HG03135 (cell line): ENCODE measurements at regions not wholly inside any gene's neighbourhood (a gene's known extent, or its start where the extent isn't known, plus 50 kb on each side); places are given as distances from the start of the nearest gene placed in this dataset.
"Not testable (repeated sequence)": the region's sequence is repeated elsewhere in the genome, so short reads cannot be mapped to it uniquely, and the experiment has no call there.

Experiments used
- ATAC-seq: cut with Tn5 transposase; IDR thresholded peaks from one replicate; pipeline ENCODE4 v1.9.1; 2021; ENCODE audit warnings: mild to moderate bottlenecking, moderate library complexity; ENCODE audit not compliant: unreplicated experiment

DNA sequence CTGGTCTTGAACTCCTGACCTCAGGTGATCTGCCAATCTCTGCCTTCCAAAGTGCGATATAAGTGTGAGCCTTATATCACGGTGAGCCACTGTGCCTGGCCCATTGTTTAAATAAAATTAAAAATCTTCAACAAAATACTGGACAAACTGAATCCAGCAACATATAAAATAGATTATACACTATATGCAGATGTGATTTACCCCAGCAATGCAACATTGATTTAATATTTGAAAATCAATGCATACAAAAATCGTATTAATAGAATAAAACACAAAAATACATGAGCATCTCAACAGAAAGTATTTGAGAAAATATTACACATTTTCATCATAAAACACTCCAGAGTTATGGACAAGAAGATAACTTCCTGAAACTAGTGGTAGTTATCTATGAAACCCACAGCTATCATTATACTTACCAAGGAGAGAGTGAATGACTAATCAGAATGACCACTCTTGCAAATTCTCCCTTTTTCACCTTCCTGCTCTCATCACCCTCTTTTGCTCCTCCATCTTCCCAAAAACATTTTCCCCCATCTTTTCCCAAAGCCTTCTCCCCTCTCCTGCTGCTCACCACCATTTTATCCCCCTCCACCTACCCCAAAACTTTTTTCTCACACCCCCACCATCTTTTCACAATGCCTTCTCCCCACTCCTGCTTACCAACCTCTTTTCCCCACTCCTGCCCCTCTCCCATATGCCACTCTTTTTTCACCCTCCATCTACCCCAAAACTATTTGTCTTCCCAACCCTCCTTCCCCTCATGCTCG, 122.1 kb upstream of the VPREB1 start:
- no peak for ATAC-seq

DNA sequence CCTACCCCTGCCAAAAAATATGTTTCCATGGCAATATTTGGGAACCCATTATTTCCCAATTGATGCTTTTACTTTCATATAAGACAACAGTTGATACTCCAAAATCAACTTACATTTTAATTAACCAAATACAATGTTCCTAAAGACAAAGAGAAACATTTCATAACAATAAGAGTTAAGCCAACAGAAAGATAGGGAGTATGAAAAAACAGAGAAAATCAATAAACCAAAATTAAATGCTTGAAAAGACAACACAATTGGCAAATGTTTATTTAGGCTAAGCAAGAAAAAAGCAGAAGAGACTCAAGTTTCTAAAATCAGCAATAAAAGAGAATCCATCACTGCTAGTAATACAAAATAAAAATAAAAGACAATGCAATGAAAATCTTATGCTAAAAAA, 123.1 kb upstream of the VPREB1 start:
- no peak for ATAC-seq

- ATAC-seq: no peak
Measured at GRCh38 chr22:22120160-22120559, 124.4 kb upstream of the VPREB1 start.

DNA sequence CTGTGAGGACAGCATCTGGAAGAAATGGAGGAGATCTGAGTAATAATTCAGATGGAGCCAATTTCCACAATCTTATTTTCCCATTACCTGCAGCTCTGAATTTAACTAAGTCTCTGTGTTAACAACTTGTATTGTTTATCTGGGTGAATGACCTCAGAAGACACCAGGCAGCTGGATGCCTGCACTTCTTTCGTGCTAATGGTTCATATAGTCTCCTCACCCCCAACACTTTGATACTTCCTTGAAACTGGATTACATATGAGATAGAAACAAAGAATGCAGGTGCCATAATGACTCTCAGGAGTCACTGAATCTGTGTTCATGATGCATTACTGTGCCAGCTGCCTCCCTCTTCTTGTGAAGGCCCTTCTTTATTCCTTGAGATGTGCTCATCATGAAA, 125.6 kb upstream of the VPREB1 start:
- no peak for ATAC-seq

- ATAC-seq: not testable (repeated sequence)
Measured at GRCh38 chr22:22117864-22118544, 126.6 kb upstream of the VPREB1 start.

DNA sequence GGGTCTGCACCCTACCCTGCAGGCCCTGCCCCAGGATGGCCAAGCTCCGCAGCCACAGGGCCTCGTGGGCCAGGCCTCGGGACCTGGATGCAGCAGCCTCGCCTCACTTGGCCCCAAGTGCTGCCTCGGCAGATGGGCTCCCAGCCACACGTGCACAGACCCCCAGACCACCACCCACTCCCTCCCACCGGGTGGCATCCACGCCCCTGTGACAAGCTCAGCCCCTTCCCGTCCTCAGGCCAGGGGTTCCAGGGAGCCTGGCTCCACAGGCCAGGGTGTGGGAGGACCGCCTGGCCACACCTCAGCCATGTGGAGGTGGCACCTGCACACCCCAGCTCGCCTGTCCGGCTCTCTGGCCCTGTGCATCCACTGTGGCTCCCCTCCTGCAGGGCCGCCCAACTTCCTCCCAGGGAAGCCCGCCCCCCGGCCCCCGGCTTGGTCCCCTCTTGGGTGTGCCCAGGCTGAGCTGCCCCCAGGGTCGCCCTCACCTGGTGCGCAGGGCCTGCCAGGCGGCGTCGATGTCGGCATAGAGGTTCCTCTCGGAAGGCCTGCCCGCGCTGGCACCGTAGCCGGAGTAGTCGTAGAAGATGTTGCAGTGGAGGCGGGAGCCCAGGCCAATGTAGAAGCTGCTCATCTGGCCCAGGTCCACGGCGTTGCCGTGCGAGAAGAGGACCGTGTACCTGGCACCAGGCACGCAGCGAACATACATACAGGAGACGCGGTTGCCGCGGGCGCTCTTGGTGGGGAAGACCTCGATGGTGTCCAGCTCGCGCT, 127.4 kb upstream of the VPREB1 start:
- not testable (repeated sequence) for ATAC-seq

DNA sequence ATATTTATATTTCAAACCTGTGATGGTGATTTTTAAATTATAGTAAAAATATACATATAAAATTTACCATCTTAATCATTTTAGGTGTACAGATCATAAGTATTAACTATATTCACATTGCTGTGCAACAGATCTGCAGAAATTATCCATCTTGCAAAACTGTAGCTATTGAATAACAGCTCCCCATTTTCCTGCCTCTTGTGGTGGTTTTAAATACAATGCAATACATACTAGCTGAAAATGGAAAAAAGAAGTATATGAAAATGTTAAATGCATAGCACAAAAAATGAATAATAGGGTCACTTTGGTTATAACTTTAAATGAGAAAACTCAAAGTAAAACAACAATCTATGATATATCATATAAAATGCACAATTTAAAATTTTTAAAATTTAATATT, 130.9 kb upstream of the VPREB1 start:
- no peak for ATAC-seq

GRCh38 chr22:22112533-22113294, 130.1 kb upstream of the TOP3B start:
- no peak for ATAC-seq

DNA sequence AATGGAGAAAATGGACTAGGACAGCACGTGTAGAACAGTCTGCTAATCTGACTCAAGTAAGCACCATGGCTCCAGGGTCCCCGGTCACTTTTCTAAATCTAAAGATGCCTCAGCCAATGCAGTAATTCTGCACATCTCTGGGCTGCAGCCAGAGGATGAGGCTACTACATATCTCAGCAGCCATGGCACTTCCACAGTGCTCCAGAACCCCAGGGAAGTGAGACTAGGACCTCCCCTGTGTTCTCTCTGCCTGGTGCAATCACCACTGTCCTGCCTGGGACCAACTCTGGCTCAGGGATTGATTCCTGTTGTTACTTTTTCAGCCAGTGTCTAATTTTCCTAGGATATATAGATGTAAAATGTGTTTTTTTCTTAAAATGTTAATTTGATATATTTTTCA, 129.4 kb upstream of the TOP3B start:
- ATAC-seq: no peak

DNA sequence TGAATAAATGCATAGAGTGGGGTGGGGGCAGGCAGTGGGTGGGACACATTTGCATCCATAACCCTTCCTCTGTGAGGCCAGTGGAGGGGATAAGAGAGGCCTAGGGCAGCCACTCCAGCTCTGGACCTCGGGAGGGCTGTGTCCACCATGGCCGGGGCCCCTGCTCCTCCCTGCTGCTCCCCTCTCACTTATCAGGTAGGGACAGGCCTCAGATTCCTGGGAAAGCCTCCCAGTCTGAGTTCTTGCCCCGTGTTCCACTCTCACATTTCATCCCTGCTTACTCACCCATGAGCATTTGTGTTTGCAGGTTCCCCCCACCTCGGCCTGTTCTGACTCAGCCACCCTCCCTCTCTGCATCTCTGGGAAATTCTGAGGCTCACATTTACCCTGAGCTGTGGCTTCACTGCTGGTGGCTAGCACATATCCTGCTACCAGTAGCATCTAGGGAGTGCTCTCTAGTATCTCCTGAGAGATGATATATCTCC, 128.7 kb upstream of the TOP3B start:
- peak; percentile 52 for ATAC-seq

GRCh38 chr22:22110548-22111266, 128.1 kb upstream of the TOP3B start:
- peak; percentile 86 for ATAC-seq

GRCh38 chr22:22109693-22110466, 127.3 kb upstream of the TOP3B start:
- ATAC-seq: no peak

DNA sequence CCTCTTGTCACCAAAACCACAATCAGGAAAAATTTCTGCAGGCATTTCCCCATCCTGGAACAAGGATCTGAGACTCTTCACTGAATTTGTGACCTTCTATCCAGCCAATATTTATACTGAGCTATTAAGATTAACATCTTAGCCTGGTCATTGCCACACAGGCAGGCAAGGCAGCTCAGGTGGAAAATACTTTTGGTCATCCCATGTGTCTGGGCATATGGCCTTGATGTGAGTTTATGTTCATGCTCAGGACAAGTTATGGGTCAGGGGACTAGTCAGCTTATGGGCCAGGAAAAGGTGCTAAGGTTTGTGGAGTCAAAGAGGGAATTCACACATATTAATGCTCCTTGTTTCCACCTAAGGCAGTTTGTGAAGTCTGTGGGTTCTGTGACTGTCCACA, 124.3 kb upstream of the TOP3B start:
- ATAC-seq: no peak

DNA sequence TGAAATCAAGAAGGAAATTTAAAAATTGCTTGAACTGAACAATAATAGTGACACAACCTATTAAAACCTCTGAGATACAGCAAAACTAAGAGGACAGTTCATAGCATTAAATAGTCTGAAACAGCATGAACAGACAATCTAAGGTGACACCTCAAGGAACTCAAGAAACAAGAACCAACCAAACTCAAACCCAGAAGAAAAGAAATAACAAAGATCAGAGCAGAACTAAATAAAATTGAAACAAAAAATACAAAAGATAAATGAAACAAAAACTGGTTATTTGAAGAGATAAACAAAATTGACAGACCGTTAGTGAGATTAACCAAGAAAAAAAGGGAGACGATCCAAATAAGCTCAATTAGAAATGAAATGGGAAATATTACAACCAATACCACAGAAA, 122.8 kb upstream of the TOP3B start:
- no peak for ATAC-seq

GRCh38 chr22:22103078-22103875, 120.7 kb upstream of the TOP3B start:
- no peak for ATAC-seq

DNA sequence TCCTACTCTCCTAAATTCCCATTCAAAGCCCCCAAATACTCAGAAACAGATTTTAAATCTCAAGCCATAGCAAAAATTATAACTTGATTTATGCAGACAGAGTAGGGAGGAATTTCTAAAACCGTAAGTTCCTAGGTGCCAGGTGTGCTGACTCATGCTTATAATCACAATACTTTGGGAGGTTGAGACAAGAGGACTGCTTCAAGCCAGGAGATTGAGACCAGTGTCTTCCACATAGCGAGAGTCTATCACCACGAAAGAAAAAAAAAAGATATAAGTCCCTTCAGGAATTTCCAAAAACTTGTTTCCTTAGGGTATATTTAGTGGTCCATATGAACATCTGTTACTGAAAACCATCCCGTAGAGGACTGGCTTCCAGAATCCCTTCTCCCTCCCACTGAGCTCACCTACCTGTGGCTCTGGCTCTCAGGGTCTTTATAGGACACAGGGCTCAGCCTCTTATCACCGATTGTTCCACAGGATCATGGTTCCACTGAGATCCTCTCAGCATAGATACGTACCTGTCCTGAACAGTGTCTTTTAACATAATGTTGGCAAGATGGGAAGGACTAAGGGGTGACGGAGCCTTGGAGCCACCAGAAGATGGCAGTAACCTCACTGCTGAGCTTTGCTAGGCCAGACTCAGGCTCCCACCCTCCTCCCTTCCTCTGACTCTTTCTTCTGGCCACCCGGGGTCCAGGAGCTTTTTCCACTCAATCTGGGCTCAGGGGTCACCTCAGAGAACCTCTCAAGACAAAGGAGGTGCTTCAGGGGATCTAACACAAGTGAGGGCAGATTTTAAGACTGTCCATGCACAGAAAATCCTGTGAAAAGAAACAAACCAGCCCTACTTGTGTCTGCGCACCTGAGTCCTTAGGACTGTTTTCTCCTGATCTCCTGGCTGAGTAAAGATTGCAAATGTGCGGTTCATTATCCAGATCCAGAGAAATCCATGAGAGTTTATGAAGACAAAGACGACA, 117.5 kb upstream of the TOP3B start:
- ATAC-seq: no peak

- ATAC-seq: peak; percentile 65
Measured at GRCh38 chr22:22099194-22099486, 116.6 kb upstream of the TOP3B start.
